ENCODE measurements at regions not wholly inside any gene's neighbourhood (a gene's known extent, or its start where the extent isn't known, plus 50 kb on each side); places are given as distances from the start of the nearest gene placed in this dataset.

DNA sequence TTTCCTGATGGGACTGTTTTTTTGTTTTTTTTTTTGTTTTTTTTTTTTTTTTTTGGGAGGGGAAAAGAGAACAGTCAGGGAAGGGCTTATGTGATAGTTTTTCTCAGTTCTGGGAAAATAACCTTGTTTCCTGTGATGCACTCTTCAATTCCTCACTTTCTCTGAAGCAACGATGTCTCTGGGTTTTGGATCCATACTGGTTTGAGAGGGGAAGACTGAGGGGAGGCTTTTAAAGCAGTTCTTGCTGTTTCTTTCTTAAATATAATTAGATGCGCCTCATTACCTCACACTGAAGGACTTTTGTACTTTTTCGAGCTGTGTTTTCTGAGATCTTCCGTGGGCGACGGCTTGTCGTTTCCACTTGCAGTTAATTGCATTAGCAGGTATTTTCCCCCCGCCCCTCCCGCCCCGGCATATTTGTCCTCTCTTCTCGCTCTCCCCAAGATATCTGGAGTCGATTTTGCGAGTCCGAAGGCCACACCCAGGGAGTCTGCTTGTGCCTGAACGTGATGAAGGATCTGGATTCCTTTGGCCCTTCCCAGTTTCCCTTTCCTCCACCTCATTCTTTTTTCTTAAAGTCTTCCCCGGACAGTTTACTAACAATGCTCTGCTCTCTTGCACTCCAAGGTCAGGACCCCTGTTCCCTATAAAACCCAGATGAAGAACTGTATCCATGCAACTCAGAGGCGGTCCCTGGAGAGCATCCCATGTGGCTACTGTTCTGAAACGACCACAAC is 125.2 kb upstream of the ZFHX3 start:
- ChIA-PET POLR2A (no interaction called here), CTCF (no interaction called here)
- TF ChIP-seq, protein P1, sequence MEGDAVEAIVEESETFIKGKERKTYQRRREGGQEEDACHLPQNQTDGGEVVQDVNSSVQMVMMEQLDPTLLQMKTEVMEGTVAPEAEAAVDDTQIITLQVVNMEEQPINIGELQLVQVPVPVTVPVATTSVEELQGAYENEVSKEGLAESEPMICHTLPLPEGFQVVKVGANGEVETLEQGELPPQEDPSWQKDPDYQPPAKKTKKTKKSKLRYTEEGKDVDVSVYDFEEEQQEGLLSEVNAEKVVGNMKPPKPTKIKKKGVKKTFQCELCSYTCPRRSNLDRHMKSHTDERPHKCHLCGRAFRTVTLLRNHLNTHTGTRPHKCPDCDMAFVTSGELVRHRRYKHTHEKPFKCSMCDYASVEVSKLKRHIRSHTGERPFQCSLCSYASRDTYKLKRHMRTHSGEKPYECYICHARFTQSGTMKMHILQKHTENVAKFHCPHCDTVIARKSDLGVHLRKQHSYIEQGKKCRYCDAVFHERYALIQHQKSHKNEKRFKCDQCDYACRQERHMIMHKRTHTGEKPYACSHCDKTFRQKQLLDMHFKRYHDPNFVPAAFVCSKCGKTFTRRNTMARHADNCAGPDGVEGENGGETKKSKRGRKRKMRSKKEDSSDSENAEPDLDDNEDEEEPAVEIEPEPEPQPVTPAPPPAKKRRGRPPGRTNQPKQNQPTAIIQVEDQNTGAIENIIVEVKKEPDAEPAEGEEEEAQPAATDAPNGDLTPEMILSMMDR (IDR thresholded peaks at IDR 0.05): no peak
- Mint-ChIP-seq H3K27ac (no peak overlapping the region), H3K27me3 (no peaks in the 10 kb centered on the region), H3K9me3 (no peaks in the 10 kb centered on the region), H3K36me3 (ENCODE audit: low read depth) (no peaks in the 10 kb centered on the region), H3K4me1 (ENCODE audit: low read depth) (no peaks in the 10 kb centered on the region), H3K4me3 (no peak overlapping the region)
- no peak for ATAC-seq
- intact Hi-C loops (cut with micrococcal nuclease): no loop called here
- DNase-seq: no peak

GRCh38 chr16:73172241-73172972 is 124.5 kb upstream of the ZFHX3 start:
- ChIA-PET POLR2A (no interaction called here), CTCF (no interaction called here)
- no peak for ATAC-seq
- DNase-seq: no peak
- TF ChIP-seq, protein P1 (IDR thresholded peaks at IDR 0.05): no peak
- intact Hi-C loops (cut with micrococcal nuclease): no loop called here
- H3K4me1 Mint-ChIP-seq (ENCODE audit: low read depth): no peaks in the 10 kb centered on the region
- H3K9me3 Mint-ChIP-seq: no peaks in the 10 kb centered on the region
- H3K27ac Mint-ChIP-seq: no peak overlapping the region
- no peak overlapping the region for H3K4me3 Mint-ChIP-seq
- H3K36me3 Mint-ChIP-seq (ENCODE audit: low read depth): no peaks in the 10 kb centered on the region
- no peaks in the 10 kb centered on the region for H3K27me3 Mint-ChIP-seq

DNA sequence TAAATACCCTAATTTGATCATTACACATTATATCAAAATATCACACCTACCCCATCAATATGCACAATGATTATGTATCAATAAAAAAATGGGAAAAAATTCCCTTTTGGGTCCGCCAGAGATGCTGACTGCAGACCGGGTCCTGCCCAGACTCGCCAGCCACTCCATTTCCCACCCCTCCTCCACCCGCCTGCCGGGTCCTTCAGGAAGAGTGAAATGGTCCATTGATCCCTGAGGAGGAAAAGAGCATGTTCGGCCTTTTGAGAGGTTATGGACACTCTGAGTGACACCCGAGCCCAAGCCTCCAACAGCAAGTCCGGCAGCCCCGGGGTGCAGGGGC is 123.9 kb upstream of the ZFHX3 start:
- Mint-ChIP-seq H3K4me1 (ENCODE audit: low read depth) (peaks cover 1% of the 10 kb centered on the region), H3K4me3 (no peak overlapping the region), H3K27ac (no peak overlapping the region), H3K27me3 (no peaks in the 10 kb centered on the region), H3K9me3 (no peaks in the 10 kb centered on the region), H3K36me3 (ENCODE audit: low read depth) (no peaks in the 10 kb centered on the region)
- TF ChIP-seq, protein P1 (IDR thresholded peaks at IDR 0.05): no peak
- intact Hi-C loops (cut with micrococcal nuclease): no loop called here
- POLR2A ChIA-PET: no interaction called here
- no peak for ATAC-seq
- CTCF ChIA-PET: no interaction called here
- no peak for DNase-seq

GRCh38 chr16:73171380-73171779 is 123.5 kb upstream of the ZFHX3 start:
- intact Hi-C loops (cut with micrococcal nuclease): no loop called here
- ChIA-PET POLR2A (no interaction called here), CTCF (interaction anchor here (1.9 kb wide), 1 partner anchor 339 kb away, joined by 6 read pairs; no protein-coding TSS in a partner anchor)
- no peak for DNase-seq
- no peaks in the 10 kb centered on the region for H3K9me3 Mint-ChIP-seq
- no peak overlapping the region for H3K27ac Mint-ChIP-seq
- H3K4me1 Mint-ChIP-seq (ENCODE audit: low read depth): peaks cover 6% of the 10 kb centered on the region
- H3K27me3 Mint-ChIP-seq: no peaks in the 10 kb centered on the region
- ATAC-seq: no peak
- TF ChIP-seq, protein P1 (IDR thresholded peaks at IDR 0.05): no peak
- no peaks in the 10 kb centered on the region for H3K36me3 Mint-ChIP-seq (ENCODE audit: low read depth)
- no peak overlapping the region for H3K4me3 Mint-ChIP-seq

DNA sequence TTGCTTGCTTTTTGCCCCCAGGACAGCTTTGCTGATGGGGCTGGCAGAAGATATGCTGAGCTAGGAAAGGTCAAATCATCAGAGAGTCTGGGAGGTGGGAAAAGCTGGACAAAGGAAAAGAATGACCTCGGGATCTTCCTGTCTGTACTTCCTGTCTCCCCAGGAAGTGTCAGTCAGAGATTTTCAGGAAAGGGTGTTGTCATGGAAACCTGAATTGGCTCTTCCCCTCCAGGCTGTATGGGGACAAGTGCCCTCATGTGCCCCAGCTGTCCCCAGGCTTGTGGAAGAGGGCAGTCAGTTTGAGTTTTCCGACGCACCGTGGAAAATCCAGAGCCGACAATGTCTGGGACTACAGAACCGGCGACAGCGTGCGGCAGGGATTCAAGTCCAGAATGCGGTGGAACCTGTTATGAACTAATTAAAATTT is 122.7 kb upstream of the ZFHX3 start:
- H3K36me3 Mint-ChIP-seq (ENCODE audit: low read depth): no peaks in the 10 kb centered on the region
- H3K4me3 Mint-ChIP-seq: no peak overlapping the region
- no peaks in the 10 kb centered on the region for H3K27me3 Mint-ChIP-seq
- TF ChIP-seq, protein P1 (IDR thresholded peaks at IDR 0.05): no peak
- POLR2A ChIA-PET: no interaction called here
- no peak for ATAC-seq
- H3K27ac Mint-ChIP-seq: no peak overlapping the region
- H3K9me3 Mint-ChIP-seq: no peaks in the 10 kb centered on the region
- H3K4me1 Mint-ChIP-seq (ENCODE audit: low read depth): peaks cover 9% of the 10 kb centered on the region
- CTCF ChIA-PET: interaction anchor here (1.9 kb wide), 1 partner anchor 338 kb away, joined by 6 read pairs; no protein-coding TSS in a partner anchor
- no peak for DNase-seq
- intact Hi-C loops (cut with micrococcal nuclease): no loop called here
